ENCODE measurements at regions not wholly inside any gene's neighbourhood (a gene's known extent, or its start where the extent isn't known, plus 50 kb on each side); places are given as distances from the start of the nearest gene placed in this dataset.
"Not testable (repeated sequence)": the region's sequence is repeated elsewhere in the genome, so short reads cannot be mapped to it uniquely, and the experiment has no call there.

- DNase-seq (ENCODE audit: low spot score) = no peak
Measured at GRCh38 chr14:56422221-56422620, 157.4 kb upstream of the TMEM260 start.

DNA sequence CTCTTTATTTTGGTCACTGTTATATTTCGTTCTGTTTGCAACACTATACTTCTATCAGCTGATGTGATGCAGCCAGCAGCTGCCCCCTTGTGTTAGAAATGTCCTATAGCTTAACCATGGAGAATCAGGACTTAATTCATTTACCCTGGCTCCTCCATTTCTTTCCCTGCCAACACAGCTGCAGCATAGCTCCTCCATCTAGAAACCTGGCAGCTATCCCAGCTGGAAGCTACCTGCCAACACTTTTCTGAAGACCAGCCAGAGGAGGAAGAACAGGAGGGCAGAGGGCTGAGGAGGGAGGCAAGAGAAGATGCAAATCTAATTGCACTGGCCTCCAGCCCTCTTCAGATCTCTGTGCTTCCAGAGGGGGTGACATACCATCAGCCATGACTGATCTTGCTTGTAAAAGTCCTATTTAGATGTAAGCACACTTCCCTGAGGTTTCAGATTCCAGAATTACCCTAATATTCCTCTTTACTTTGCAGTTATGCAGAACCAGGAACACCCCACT is 156.8 kb upstream of the TMEM260 start:
- DNase-seq (ENCODE audit: low spot score) = peak; percentile 69

- DNase-seq (ENCODE audit: low spot score) = no peak
Measured at GRCh38 chr14:56423544-56423943, 156.1 kb upstream of the TMEM260 start.

GRCh38 chr14:56431013-56431412 is 148.6 kb upstream of the TMEM260 start:
- no peak for DNase-seq (ENCODE audit: low spot score)

DNA sequence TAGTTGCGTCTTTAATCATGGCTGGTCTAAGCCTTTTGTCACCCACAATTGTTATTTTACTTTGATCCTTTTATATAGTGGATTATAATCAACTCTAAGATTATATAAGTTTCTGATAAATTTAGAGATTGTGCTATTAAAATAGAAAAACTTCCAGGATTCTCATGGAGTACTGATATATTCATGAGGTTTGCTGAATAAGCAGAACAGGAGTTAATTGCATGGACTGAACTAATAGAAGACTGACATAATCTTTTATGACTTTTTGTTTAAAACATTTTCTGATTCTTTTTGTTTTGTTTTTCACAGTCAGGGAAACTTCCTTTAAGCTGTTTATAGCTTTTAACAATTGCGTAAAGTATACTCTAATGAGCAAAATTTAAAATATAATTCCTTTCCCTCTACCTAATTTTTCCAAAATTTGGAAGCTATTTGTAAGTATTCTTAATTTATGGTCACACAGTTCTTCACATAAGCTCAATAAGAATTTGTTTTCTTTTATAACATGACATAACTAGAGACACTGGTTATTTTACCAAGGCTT is 129.9 kb upstream of the TMEM260 start:
- no peak for DNase-seq (ENCODE audit: low spot score)

DNA sequence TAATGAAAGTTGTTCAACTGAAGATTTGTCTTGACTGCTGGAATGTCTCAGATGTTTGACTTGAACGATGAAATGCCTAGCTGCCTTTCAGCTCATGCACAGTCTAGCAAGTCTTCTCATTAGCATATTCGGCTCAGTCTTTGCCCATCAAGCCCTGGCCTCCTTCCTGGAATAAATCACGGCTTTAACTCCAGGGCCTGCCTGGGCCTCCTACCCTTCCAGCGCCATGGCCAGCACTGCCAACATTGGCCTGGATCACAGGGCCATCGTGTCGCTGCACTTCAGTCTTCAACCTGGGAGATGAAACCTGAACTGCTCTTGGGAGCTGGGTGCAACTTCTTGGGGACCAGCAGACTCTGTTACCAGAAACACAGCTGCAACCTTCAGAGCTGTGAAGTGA is 126.7 kb upstream of the TMEM260 start:
- no peak for DNase-seq (ENCODE audit: low spot score)

DNA sequence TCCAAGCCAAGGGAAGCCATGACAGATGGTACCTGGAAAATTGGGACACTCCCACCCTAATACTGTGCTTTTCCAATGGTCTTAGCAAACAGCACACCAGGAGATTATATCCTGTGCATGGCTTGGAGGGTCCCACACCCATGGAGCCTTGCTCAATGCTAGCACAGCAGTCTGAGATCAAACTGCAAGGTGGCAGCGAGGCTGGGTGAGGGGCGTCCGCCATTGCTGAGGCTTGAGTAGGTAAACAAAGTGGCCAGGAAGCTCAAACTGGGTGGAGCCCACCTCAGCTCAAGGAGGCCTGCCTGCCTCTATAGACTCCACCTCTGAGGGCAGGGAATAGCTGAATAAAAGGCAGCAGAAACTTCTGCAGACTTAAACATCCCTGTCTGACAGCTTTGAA is 124.9 kb upstream of the TMEM260 start:
- DNase-seq (ENCODE audit: low spot score) = not testable (repeated sequence)

DNA sequence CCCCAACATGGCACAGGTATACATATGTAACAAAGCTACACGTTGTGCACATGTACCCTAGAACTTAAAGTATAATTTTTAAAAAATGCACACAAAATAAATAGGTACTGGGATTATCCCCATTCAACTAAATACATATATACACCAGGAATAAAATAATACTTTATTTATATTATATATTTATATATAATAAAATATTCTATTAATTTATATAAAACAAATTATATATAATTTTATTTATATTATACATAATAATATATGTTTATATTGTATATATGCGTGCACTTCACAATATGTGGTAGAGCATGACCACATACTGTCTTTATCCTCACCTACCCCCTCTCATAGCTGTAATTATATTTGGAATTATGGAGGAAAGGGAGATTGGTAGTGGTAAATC is 119.1 kb upstream of the TMEM260 start:
- DNase-seq (ENCODE audit: low spot score) = no peak

- no peak for DNase-seq (ENCODE audit: low spot score)
Measured at GRCh38 chr14:56461276-56462275, 118.0 kb upstream of the TMEM260 start.

DNA sequence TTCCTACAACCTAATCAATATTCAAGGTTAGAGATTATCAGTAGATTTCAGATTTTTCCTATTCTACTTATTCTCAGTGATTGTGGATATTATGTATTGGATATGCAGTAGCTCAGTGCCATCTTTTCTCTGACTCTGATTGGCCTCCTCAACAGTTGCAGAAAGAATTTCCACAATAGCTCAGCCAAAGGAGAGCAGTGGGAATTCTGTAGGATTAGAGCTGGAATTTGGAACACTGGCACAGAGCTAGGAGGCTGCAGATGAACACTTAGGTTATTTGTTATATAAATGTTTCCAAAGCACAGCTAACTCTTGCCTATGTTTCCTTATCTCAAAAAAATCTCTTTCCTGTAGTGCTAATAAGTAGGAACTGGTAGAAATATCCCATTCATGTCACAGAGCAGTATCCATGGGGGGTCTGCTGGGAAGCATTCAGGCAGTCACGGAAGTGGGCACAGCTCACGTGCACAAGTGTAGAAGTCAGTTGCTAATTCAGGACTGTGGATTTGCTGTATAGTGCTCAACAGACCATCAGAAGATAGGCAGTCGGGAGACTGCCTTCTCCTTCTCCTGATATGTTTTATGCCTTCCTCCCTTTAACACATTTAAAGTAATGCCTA is 116.2 kb upstream of the TMEM260 start:
- DNase-seq (ENCODE audit: low spot score) = no peak

DNA sequence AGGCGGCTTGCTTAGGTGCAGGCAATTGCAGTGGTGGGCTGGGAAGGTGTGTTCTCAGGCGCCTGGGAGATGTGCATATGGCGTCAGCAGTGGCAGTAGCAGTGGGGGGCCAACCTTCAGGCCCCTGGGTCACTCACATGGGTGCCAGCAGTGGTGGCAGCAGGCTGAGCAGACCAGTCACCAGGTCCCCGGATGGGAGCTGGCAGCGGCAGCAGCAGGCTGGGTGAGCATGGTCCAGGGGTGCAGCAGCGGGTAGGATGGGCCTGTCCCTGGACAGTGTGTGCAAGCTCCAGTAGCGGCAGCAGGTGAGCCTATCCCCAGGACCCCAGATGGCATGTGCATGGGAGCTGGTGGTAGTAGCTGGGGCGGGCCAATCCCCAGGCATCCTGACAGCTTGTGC is 108.5 kb upstream of the TMEM260 start:
- no peak for DNase-seq (ENCODE audit: low spot score)

DNA sequence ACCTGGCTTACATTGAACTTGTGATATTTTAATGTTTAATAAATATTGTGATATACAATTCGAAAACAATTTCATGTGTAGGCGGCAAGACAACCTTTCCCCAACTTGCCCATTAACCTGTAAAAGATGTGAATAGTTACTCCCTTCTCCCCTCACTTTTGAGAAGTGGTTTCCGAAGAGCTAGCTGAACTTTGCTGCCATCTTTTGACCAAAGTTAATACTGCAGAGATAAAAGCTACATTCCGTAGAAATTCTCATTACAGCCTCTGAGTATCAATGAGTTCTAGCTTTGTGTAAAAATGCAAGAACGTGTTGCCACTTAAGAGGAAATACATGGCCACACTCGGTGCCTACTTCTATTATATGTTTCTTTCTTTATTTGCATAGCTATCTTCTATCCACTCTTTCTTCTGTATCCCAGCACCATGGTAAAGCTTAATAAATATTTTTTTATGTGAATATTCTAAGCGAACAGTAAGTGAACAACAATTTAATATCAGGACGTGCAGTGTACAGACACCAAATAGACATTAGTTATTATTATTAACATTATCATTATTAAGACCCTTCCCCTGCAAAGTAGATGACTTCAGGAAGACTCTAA is 105.1 kb upstream of the TMEM260 start:
- no peak for DNase-seq (ENCODE audit: low spot score)

DNA sequence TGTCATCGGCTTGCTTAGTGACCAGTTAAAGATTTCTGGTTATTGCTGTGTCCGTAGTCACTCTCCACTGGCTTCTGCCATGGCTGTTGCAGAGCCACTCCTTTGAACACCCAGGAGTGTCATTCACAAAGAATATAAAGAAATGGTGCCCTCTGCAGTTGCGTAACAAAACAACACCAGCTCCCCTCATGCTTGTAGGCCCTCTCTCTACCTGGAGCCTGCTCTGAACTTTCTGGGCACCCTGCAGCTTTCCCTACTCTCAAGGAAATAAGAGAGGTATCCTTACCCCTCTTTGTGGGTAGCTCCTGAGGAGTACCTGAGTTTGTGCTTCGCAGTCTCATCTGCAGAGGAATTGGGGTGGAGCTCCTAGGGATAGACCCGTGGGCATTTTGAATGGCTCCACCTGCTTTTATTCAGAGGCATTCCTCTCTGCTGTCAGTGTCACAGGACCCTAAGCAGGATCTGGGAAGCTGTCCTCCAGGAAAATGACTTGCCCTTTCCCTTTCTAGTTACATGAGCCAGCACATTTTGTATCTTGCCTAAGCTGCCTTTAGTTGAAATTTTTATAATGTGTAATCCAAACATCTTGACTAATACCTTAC is 97.2 kb upstream of the TMEM260 start:
- no peak for DNase-seq (ENCODE audit: low spot score)

GRCh38 chr14:56487090-56487667 is 92.4 kb upstream of the TMEM260 start:
- DNase-seq (ENCODE audit: low spot score) = no peak

- DNase-seq (ENCODE audit: low spot score) = no peak
Measured at GRCh38 chr14:56487761-56488160, 91.8 kb upstream of the TMEM260 start.

DNA sequence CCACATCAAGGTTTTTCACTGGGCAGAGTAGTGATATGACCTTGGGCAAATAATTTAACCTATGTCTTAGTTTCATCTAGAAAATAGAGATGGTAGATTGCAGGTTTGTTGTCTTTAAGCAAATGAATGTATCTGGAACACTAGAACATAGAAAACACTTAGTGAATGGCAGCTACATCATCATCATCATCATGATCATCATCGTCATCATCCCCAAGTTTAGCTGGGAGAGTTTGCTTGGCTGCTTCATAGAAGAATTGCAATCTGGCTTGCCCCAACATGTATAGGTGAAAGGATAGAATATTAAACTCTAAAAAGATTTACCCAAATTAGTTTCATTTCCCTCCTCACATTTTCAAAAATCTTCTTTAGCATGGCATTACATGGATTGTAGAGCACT is 91.3 kb upstream of the TMEM260 start:
- no peak for DNase-seq (ENCODE audit: low spot score)

- DNase-seq (ENCODE audit: low spot score) = no peak
Measured at GRCh38 chr14:56490379-56490778, 89.2 kb upstream of the TMEM260 start.

GRCh38 chr14:56491299-56492285 is 88.0 kb upstream of the TMEM260 start:
- DNase-seq (ENCODE audit: low spot score) = no peak

- no peak for DNase-seq (ENCODE audit: low spot score)
Measured at GRCh38 chr14:56494167-56494566, 85.4 kb upstream of the TMEM260 start.

DNA sequence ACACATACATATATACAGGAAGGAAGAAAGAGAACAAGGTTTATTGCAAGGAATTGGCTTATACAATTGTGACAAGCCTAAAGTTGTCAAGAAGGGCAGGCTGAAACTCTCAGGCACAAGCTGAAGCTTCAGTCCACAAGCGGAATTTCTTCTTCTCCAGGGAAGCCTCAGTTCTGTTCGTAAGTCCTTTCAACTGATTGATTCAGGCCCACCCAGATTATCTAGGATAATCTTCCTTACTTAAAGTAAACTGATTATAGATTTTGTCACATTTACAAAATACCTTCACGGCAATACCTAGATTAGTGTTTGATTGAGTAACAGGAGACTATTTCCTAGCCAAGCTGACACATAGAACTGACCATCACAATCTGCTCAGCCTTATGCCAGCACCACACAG is 81.5 kb upstream of the TMEM260 start:
- DNase-seq (ENCODE audit: low spot score) = no peak

All from ureter (tissue), 1 donor.